Stimulated activated CD4-positive, alpha-beta T cell treated with anti-CD3 and anti-CD28 coated beads, Interleukin-12 subunit alpha, Interleukin-12 subunit beta, amount 100 ng/mL, for 4 hours (primary cell): ENCODE measurements at regions not wholly inside any gene's neighbourhood (a gene's known extent, or its start where the extent isn't known, plus 50 kb on each side); places are given as distances from the start of the nearest gene placed in this dataset.

ENCODE experiments used
- DNase-seq: peaks from one replicate; pipeline ENCODE4 v3.0.0-alpha.2; 2020

DNA sequence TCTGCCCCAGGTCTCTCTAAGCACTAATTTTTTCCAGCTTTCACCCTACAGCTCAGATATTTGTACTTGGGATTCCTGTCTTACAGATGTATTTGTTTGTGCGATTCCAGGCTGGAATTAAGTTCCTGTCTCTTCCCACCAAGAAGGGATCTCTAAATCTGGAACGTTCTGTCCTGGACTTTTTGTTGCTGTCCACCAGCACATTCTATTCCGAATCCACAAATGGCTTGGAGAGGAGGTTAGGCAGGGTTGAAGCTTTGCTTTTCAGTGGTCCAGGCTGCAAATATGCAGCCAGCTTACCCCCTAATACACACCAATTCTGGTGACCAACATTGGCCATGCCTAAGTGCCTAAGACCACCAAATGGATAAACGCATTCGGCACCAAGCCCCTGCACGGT lies 315.0 kb downstream of the TNS1 start:
- no peak for DNase-seq

- no peak for DNase-seq
Observed at GRCh38 chr2:217685255-217685605, 317.6 kb downstream of the TNS1 start.

DNA sequence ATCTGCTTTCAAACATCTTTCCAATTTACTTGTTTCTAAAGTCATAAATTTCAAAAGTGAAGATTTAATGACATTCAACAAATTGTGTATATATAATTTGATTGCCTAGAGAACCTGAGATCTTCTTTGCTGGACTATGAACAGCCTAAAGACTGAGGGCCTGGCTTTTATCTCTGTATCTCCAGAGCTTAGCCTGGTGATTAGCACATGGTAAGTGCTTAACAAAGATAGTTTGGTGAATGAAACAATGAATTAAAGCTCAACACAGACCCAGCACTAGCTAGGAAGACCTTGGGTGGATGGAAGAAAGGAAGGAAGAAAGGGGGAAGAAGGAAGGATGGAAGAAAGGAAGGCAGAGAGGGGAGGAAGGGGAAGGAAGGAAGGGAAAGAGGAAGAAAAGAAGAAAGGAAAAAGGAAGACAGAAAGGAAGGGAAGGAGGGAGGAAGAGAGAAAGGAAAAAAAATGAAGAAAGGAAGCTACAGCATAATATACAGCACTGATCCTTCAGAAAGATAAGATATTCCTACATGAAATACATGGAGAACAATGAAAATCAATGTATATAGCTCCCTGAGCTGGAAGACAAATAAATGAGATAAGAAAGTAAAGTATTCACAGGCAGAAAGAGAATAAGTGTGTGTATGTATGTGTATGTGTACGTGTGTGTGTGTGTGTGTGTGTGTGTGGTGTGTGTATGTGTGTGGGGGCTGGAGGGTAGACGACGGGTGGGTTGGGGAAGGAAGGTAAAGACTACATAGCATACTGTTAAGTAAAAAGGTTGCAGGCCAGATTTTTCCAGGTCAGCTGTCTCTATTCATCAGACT lies 318.2 kb downstream of the TNS1 start:
- DNase-seq = no peak

GRCh38 chr2:217683106-217683870 lies 319.5 kb downstream of the TNS1 start:
- no peak for DNase-seq

- DNase-seq = no peak
Observed at GRCh38 chr2:217681791-217682190, 321.0 kb downstream of the TNS1 start.

- DNase-seq = no peak
Observed at GRCh38 chr2:217680381-217680780, 322.4 kb downstream of the TNS1 start.

DNA sequence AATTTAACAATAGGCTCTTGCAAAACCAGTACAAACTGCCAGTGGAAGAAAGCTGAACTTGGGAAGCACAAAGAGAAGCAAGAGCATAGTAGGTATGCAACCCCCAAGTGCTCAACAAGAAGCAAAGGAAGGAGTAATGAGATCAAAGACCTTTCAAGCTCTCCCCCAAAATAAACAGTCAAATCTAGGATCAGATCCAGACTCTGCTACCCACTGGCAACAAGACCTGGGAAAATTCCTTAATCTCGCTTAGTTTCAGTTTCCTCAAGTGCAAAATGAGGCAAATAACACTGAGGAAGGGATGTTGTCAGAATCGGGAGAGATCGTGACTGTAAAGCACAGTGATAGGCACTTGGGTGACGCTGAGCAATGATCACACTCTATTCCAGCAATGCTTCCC lies 329.2 kb downstream of the TNS1 start:
- DNase-seq = no peak

DNA sequence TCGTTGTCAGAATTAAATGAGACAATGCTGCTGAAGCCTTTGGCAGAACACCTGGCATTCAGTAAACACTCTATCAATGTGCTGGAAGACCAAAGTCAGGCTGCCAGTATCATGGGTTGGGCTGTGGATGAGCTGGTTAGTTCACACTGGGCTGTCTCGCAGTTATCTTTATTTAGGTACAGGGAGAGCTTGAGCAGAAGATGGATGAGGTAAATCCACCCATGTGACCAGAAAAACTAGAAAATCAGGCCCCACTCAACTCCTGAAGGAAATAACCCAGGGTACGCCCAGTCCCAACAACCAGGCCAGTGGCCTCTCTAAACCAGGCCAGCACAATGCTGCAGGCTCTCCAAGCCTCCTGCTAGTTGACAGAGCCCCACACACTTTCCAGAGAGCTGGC lies 330.3 kb downstream of the TNS1 start:
- no peak for DNase-seq

DNA sequence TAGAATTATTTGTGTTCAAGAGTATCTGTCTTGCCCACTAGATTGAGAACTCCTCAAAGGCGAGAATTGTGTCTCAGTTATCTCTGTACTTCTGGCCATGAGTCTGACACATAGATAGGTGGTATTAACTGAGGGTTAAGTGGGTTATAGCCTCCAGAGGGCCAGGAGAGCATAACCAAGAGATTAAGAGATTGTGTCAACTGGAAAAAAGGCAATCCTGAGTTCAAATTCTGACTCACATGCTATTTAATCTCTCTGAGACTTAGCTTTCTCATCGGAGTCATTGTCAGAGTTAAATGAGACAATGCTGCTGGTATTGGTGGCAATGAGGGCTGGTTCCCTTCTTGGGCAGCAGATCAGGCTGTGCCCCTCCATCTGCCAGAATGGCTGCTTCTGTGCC lies 330.9 kb downstream of the TNS1 start:
- no peak for DNase-seq

- DNase-seq = no peak
Observed at GRCh38 chr2:217671075-217671474, 331.7 kb downstream of the TNS1 start.

DNA sequence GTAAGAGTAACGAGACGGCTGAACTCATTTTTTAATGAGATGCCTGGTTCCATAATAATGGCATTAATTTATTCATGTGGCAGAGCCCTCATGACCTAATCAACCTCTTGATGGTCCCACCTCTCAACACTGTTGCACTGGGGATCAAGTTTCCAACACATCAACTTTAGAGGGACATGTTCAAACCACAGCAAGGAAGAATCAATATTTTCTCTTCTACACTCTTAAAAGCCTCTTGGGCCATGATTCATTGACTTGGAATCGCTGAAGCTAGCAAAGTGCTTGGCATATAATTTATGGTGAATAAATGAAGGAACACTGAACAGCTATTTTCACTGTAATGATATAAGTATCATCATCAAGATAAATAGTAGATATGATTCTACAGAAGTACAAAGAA lies 333.0 kb downstream of the TNS1 start:
- no peak for DNase-seq

GRCh38 chr2:217667512-217667911 lies 335.3 kb downstream of the TNS1 start:
- DNase-seq = no peak

- DNase-seq = no peak
Observed at GRCh38 chr2:217667035-217667434, 335.8 kb downstream of the TNS1 start.

- DNase-seq = no peak
Observed at GRCh38 chr2:217666338-217666737, 336.5 kb downstream of the TNS1 start.

- DNase-seq = no peak
Observed at GRCh38 chr2:217664761-217665160, 338.0 kb downstream of the TNS1 start.

- no peak for DNase-seq
Observed at GRCh38 chr2:217662984-217663602, 339.7 kb downstream of the TNS1 start.

DNA sequence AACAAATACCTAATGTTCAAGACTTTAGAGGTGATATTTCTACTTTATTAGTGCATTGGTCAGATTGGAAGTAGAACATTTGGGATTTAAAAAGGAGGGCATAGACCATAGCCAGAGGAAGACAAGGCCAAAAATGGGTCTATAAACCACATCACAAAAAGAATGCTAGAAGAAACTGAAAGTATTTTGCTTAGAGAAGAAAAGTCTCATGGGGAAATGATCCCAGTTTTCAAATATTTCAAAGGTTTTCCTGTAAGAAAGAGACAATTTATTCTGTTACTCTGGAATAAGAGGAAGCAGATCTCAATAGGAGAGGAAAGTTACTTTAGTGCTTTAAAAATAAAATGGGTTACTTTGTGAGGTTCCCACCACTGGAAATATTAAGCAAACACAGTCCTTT lies 341.4 kb downstream of the TNS1 start:
- DNase-seq = no peak

- DNase-seq = no peak
Observed at GRCh38 chr2:217660423-217660822, 342.4 kb downstream of the TNS1 start.

DNA sequence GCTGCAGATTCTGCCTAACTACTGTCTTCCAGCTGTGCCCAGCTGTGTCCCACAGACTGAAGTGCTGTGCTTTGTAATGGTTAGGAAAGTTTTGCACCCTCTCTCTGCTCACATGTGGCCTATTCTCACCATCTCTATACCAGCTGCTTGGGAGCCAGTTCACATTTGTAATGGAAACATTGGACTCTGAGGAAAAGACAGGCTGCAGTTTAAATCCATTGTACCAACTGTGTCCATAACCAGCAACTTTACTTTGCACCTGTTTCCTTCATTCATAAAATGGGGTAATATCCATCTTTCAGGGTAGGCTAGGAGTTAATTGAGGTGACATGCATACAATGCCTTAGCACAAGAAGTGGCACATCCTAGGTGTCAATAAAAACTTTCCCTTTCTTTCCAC lies 344.0 kb downstream of the TNS1 start:
- DNase-seq = no peak

DNA sequence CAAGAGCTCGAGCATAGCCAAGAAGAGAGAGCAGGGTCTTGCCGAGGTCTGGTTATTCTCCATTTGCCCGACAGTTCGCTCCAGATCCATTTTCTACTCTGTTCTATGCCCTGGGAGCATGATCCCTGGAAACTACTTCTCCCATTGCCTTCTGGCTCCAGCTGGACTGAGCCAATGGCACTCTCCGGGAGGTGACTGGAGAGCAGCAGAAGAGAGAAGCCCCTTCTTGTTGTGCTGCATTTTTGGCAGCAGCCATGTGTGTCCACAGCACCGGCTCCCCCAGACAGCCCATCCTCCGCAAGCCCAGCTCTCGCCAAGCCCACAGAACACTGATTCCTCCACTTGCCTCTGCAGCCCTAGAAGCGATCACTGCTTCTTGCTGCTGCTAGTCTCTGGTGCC lies 345.5 kb downstream of the TNS1 start:
- no peak for DNase-seq

GRCh38 chr2:217656316-217656715 lies 346.5 kb downstream of the TNS1 start:
- DNase-seq = no peak

- no peak for DNase-seq
Observed at GRCh38 chr2:217655651-217656050, 347.1 kb downstream of the TNS1 start.

DNA sequence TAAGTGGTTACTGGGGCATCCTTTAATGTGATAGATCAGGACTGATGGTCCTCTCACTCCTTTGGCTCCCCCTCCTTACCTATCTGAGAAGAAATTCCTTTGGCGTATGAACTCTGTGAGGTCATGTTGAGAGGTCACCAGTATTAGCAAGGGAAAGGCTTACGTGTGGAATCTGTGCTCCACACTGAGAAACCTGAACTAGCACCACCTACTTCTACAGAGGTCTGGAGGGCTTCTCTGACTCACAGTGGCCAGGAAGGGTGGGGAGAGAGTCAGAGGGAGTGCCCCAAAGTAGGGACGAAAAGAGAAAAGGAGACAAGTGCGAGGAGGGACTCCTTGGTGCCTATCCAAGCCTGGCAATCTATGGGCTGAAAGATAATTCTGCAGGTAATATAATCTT lies 348.6 kb downstream of the TNS1 start:
- DNase-seq = no peak
